ENCODE measurements at regions not wholly inside any gene's neighbourhood (a gene's known extent, or its start where the extent isn't known, plus 50 kb on each side); places are given as distances from the start of the nearest gene placed in this dataset.

DNA sequence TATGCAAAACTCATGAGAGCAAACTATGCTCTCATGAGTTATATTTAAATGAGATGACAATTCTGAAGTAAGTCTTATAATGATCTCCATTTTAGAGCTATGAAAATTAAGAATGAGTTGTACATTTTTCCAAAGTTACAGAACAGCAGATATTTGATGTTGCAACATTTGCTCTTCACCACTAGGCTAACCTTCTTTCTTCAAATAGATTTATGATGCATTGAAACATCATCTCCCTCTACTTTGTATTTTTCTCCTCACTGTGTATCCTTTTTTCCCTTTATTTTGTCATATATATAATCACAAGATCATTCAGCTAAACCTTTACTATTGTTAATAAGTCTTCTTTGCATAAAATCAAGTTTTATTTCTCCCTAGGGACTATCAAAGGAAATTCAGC is 497.7 kb upstream of the TYRP1 start:
- TF ChIP-seq EP300 (IDR thresholded peaks at IDR 0.05) (no peak), POLR2A (IDR thresholded peaks at IDR 0.05) (no peak), POLR2AphosphoS5 (IDR thresholded peaks at IDR 0.05) (no peak)
- TF ChIP-seq, protein P1, sequence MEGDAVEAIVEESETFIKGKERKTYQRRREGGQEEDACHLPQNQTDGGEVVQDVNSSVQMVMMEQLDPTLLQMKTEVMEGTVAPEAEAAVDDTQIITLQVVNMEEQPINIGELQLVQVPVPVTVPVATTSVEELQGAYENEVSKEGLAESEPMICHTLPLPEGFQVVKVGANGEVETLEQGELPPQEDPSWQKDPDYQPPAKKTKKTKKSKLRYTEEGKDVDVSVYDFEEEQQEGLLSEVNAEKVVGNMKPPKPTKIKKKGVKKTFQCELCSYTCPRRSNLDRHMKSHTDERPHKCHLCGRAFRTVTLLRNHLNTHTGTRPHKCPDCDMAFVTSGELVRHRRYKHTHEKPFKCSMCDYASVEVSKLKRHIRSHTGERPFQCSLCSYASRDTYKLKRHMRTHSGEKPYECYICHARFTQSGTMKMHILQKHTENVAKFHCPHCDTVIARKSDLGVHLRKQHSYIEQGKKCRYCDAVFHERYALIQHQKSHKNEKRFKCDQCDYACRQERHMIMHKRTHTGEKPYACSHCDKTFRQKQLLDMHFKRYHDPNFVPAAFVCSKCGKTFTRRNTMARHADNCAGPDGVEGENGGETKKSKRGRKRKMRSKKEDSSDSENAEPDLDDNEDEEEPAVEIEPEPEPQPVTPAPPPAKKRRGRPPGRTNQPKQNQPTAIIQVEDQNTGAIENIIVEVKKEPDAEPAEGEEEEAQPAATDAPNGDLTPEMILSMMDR (IDR thresholded peaks at IDR 0.05): no peak
- Histone ChIP-seq H3K4me3 (no peak overlapping the region), H3K27ac (no peak overlapping the region), H3K36me3 (no peaks in the 10 kb centered on the region), H3K9me3 (no peaks in the 10 kb centered on the region), H3K4me1 (no peaks in the 10 kb centered on the region), H3K27me3 (no peaks in the 10 kb centered on the region)
- no peak for ATAC-seq

DNA sequence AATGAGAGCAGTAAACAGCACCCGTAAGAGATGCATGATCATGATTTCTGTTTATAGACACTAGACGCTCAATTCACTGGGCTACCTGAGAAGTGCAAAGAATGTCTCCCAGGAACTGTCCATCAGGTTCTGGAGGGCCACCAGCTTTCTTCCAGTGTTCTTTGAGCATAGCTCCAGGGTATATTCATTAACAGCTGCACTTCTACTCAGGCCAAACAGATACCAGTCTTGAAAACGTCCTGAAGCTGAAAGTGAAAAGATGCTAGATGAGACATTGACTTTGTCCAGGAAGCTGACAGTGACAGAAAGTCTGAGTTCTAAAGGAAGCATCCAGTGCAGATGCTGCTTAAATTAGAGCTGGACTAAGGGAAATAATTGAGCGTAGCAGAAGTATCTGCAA is 488.7 kb upstream of the TYRP1 start:
- Histone ChIP-seq H3K4me1 (no peaks in the 10 kb centered on the region), H3K4me3 (no peak overlapping the region), H3K36me3 (no peaks in the 10 kb centered on the region), H3K27ac (no peak overlapping the region), H3K27me3 (no peaks in the 10 kb centered on the region), H3K9me3 (no peaks in the 10 kb centered on the region)
- TF ChIP-seq, protein P1 (IDR thresholded peaks at IDR 0.05): no peak
- TF ChIP-seq POLR2AphosphoS5 (IDR thresholded peaks at IDR 0.05) (no peak), EP300 (IDR thresholded peaks at IDR 0.05) (no peak), POLR2A (IDR thresholded peaks at IDR 0.05) (no peak)
- ATAC-seq: no peak
- 45 to 59% methylated on average over 2 to 4 of the region's 4 CpGs for WGBS, 2 donors (ENCODE audit: low coverage in 1 of 2)

DNA sequence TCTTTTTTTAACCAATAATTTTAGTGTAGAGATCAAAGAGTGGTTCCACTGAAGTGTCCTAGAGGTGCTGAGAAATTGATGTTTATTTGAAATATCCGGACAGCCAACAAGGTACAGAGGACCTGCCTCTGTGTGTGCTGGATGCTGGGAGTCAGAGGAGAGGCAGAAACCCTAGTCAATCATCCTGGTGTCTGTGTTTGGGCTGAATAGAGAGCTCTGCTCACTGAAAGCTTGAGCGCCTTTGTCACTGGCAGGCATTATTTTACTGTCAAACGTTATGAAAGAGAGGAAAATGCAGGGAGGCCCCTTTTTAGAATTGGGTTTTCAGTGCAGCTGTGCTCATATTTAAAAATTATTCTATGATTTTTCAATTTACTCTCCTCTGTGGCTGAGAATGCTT is 480.3 kb upstream of the TYRP1 start:
- Histone ChIP-seq H3K9me3 (no peaks in the 10 kb centered on the region), H3K4me3 (no peak overlapping the region), H3K4me1 (no peaks in the 10 kb centered on the region), H3K27me3 (no peaks in the 10 kb centered on the region), H3K36me3 (no peaks in the 10 kb centered on the region), H3K27ac (no peak overlapping the region)
- no peak for ATAC-seq
- TF ChIP-seq EP300 (IDR thresholded peaks at IDR 0.05) (no peak), POLR2AphosphoS5 (IDR thresholded peaks at IDR 0.05) (no peak), POLR2A (IDR thresholded peaks at IDR 0.05) (no peak)
- TF ChIP-seq, protein P1 (IDR thresholded peaks at IDR 0.05): no peak
- WGBS, 2 donors (ENCODE audit: low coverage in 1 of 2): 25 to 34% methylated on average over 3 of the region's 3 CpGs

DNA sequence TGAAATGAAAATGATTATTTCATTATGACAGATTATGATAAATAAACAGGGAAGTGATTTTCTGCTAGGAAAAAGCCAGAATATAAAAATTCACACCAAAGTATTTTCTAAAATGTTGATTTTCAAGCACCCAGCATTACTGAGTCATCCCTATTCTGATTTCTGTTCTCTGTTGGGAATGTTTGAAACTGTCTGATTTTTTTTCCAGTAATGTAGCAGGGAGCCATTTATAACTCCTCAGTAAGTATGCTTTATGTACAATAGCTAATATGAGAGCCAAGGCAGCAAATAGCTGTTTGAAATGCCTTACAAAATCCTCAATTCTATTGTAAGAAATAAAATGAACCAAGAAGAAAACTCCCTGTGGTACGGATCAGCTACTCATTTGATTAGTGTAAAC is 471.7 kb upstream of the TYRP1 start:
- 13% methylated on average over 1 of the region's 1 CpG for WGBS, 2 donors (ENCODE audit: low coverage in 1 of 2)
- Histone ChIP-seq H3K27ac (no peak overlapping the region), H3K4me3 (no peak overlapping the region)

DNA sequence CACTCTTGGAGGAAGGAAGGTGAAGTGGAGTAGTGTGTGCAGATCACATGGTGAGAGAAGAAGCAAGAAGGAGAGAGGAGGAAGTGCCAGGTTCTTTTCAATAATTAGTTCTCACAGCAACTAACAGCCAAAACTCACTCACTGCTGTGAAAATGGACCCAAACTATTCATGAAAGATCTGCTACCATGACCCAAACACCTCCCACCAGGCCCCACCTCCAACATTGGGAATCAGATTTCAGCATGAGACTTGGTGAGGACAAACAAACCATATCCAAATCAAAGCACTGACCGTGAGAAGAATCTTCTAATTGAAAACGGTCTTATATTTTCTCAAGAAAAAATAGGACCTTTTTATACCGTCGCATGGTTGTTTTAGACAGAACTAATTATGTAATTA is 468.7 kb upstream of the TYRP1 start:
- Histone ChIP-seq H3K4me1 (no peaks in the 10 kb centered on the region), H3K36me3 (no peaks in the 10 kb centered on the region), H3K27ac (no peak overlapping the region), H3K4me3 (no peak overlapping the region), H3K9me3 (no peaks in the 10 kb centered on the region), H3K27me3 (no peaks in the 10 kb centered on the region)
- TF ChIP-seq, protein P1 (IDR thresholded peaks at IDR 0.05): no peak
- TF ChIP-seq POLR2AphosphoS5 (IDR thresholded peaks at IDR 0.05) (no peak), POLR2A (IDR thresholded peaks at IDR 0.05) (no peak), EP300 (IDR thresholded peaks at IDR 0.05) (no peak)
- ATAC-seq: no peak
- 66% methylated on average over 4 of the region's 4 CpGs for WGBS, 2 donors (ENCODE audit: low coverage in 1 of 2)

More for the DNA sequence above, 471.7 kb upstream of the TYRP1 start:
- no peaks in the 10 kb centered on the region for H3K36me3 ChIP-seq
- H3K27me3 ChIP-seq: no peaks in the 10 kb centered on the region
- no peaks in the 10 kb centered on the region for H3K4me1 ChIP-seq
- no peaks in the 10 kb centered on the region for H3K9me3 ChIP-seq
- TF ChIP-seq POLR2AphosphoS5 (IDR thresholded peaks at IDR 0.05) (no peak), EP300 (IDR thresholded peaks at IDR 0.05) (no peak), POLR2A (IDR thresholded peaks at IDR 0.05) (no peak)
- TF ChIP-seq, protein P1 (IDR thresholded peaks at IDR 0.05): no peak
- no peak for ATAC-seq

All from gastroesophageal sphincter (tissue), 4 donors.